ENCODE measurements at regions not wholly inside any gene's neighbourhood (a gene's known extent, or its start where the extent isn't known, plus 50 kb on each side); places are given as distances from the start of the nearest gene placed in this dataset.

- TF ChIP-seq CTCF (conservative IDR thresholded peaks at IDR 0.05; ENCODE audit: low read length) (no peak), EZH2phosphoT487 (IDR thresholded peaks at IDR 0.05; ENCODE audit: borderline replicate concordance) (no peak)
These were observed 235.1 kb downstream of the NRIP1 start for GRCh38 chr21:14829685-14830084.

Data from Loucy (cell line).